GM19397 (cell line): ENCODE measurements at regions not wholly inside any gene's neighbourhood (a gene's known extent, or its start where the extent isn't known, plus 50 kb on each side); places are given as distances from the start of the nearest gene placed in this dataset.
"Not testable (repeated sequence)": the region's sequence is repeated elsewhere in the genome, so short reads cannot be mapped to it uniquely, and the experiment has no call there.

Experiments
- ATAC-seq: cut with Tn5 transposase; IDR thresholded peaks from one replicate; pipeline ENCODE4 v1.9.1; 2021; ENCODE audit warnings: mild to moderate bottlenecking, moderate library complexity; ENCODE audit not compliant: unreplicated experiment

GRCh38 chr11:82225930-82226329 is 507.7 kb downstream of the FAM181B start:
- no peak for ATAC-seq

GRCh38 chr11:82225502-82225901 is 508.2 kb downstream of the FAM181B start:
- ATAC-seq, result no peak

- no peak for ATAC-seq
Measured at GRCh38 chr11:82216927-82217570, 516.6 kb downstream of the FAM181B start.

GRCh38 chr11:82210011-82210410 is 523.7 kb downstream of the FAM181B start:
- no peak for ATAC-seq

- no peak for ATAC-seq
Measured at GRCh38 chr11:82195283-82195682, 538.4 kb downstream of the FAM181B start.

GRCh38 chr11:82194521-82194920 is 539.1 kb downstream of the FAM181B start:
- no peak for ATAC-seq

GRCh38 chr11:82191695-82192094 is 542.0 kb downstream of the FAM181B start:
- ATAC-seq, result no peak

- ATAC-seq, result no peak
Measured at GRCh38 chr11:82185925-82186324, 547.7 kb downstream of the FAM181B start.

GRCh38 chr11:82184966-82185365 is 548.7 kb downstream of the FAM181B start:
- no peak for ATAC-seq

- ATAC-seq, result no peak
Measured at GRCh38 chr11:82183346-82183745, 550.3 kb downstream of the FAM181B start.

GRCh38 chr11:82182697-82183096 is 551.0 kb downstream of the FAM181B start:
- ATAC-seq, result not testable (repeated sequence)

GRCh38 chr11:82181796-82182195 is 551.9 kb downstream of the FAM181B start:
- not testable (repeated sequence) for ATAC-seq

- no peak for ATAC-seq
Measured at GRCh38 chr11:82176945-82177344, 556.7 kb downstream of the FAM181B start.

- no peak for ATAC-seq
Measured at GRCh38 chr11:82176365-82176764, 557.3 kb downstream of the FAM181B start.

GRCh38 chr11:82174610-82175009 is 559.1 kb downstream of the FAM181B start:
- no peak for ATAC-seq

GRCh38 chr11:82146789-82147188 is 586.9 kb downstream of the FAM181B start:
- no peak for ATAC-seq

- ATAC-seq, result no peak
Measured at GRCh38 chr11:82118946-82119345, 614.7 kb downstream of the FAM181B start.

- ATAC-seq, result no peak
Measured at GRCh38 chr11:82117362-82117761, 616.3 kb downstream of the FAM181B start.

- no peak for ATAC-seq
Measured at GRCh38 chr11:82105331-82105998, 628.2 kb downstream of the FAM181B start.

- no peak for ATAC-seq
Measured at GRCh38 chr11:82092904-82093303, 640.8 kb downstream of the FAM181B start.

GRCh38 chr11:82089426-82089825 is 644.2 kb downstream of the FAM181B start:
- no peak for ATAC-seq

GRCh38 chr11:82085493-82085892 is 648.2 kb downstream of the FAM181B start:
- ATAC-seq, result no peak

GRCh38 chr11:82082976-82083375 is 650.7 kb downstream of the FAM181B start:
- no peak for ATAC-seq
